ENCODE measurements at regions not wholly inside any gene's neighbourhood (a gene's known extent, or its start where the extent isn't known, plus 50 kb on each side); places are given as distances from the start of the nearest gene placed in this dataset.

DNA sequence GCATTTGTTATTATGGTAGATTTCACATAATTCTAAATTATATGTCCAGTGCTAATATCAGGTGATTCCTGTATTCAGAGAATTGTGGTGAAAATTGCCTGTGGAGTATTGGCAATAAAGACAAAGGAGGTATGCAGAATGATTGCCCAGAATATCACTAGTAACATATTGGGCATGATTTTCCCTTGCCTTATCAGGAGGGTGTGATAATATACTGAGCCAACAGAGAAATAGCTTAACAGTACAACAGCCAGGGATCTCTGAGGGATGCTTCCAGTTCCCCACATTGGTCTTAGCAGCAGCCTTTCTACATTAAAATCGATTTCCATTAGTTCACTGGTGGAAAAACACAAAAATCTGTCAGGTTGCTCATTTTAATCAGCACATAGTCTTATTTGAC, 122.9 kb upstream of the COL3A1 start:
- no peak for TF ChIP-seq GABPA (IDR thresholded peaks at IDR 0.05; ENCODE audit: low read depth)
- no peak for TF ChIP-seq POLR2AphosphoS5 (IDR thresholded peaks at IDR 0.05; ENCODE audit: low read depth, low read length)
- no peak for TF ChIP-seq CTCF (IDR thresholded peaks at IDR 0.05)
- TF ChIP-seq, protein P1, sequence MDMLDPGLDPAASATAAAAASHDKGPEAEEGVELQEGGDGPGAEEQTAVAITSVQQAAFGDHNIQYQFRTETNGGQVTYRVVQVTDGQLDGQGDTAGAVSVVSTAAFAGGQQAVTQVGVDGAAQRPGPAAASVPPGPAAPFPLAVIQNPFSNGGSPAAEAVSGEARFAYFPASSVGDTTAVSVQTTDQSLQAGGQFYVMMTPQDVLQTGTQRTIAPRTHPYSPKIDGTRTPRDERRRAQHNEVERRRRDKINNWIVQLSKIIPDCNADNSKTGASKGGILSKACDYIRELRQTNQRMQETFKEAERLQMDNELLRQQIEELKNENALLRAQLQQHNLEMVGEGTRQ (IDR thresholded peaks at IDR 0.05; ENCODE audit: borderline replicate concordance, low read depth, low read length) = no peak
- no peak for TF ChIP-seq RAD21 (IDR thresholded peaks at IDR 0.05; ENCODE audit: low read length)

Measured in SK-N-SH (cell line).